Activated CD8-positive, alpha-beta T cell treated with anti-CD3 and anti-CD28 coated beads for 36 hours (primary cell): ENCODE measurements at regions not wholly inside any gene's neighbourhood (a gene's known extent, or its start where the extent isn't known, plus 50 kb on each side); places are given as distances from the start of the nearest gene placed in this dataset.

Source experiments
- ATAC-seq: fragments of 200-7000 bp; cut with Tn5 transposase; one replicate; pipeline ENCODE4 v1.10.0; 2021; ENCODE audit warnings: mild to moderate bottlenecking, moderate library complexity
- CTCF ChIA-PET: fragments of 350-600 bp; sonication (Branson Sonifier 250); formaldehyde crosslinking; loops from one replicate; lab custom pipeline; 2021; ENCODE audit warnings: antibody characterized with exemption; lab: Charles Lee
- POLR2A ChIA-PET: fragments of 350-600 bp; sonication (Branson Sonifier 250); formaldehyde crosslinking; loops from one replicate; lab custom pipeline; 2021; ENCODE audit warnings: antibody characterized with exemption; lab: Charles Lee
- DNase-seq: peaks from one replicate; pipeline ENCODE4 v3.0.0-alpha.2; 2020
- H3K27ac Mint-ChIP-seq: one replicate; pipeline ENCODE4 v1.8.0; 2021; ENCODE audit warnings: mild to moderate bottlenecking, mixed read lengths
- H3K27me3 Mint-ChIP-seq: one replicate; pipeline ENCODE4 v1.8.0; 2021; ENCODE audit warnings: mixed read lengths
- H3K36me3 Mint-ChIP-seq: one replicate; pipeline ENCODE4 v1.8.0; 2021; ENCODE audit warnings: low read depth, mixed read lengths
- H3K4me1 Mint-ChIP-seq: one replicate; pipeline ENCODE4 v1.8.0; 2021; ENCODE audit warnings: low read depth, mixed read lengths
- H3K4me3 Mint-ChIP-seq: one replicate; pipeline ENCODE4 v1.8.0; 2021; ENCODE audit warnings: mild to moderate bottlenecking, moderate library complexity, mixed read lengths
- H3K9me3 Mint-ChIP-seq: one replicate; pipeline ENCODE4 v1.8.0; 2021; ENCODE audit warnings: mixed read lengths
- intact Hi-C: fragments of 100-400 bp; cut with micrococcal nuclease; formaldehyde crosslinking; loops from one replicate; pipeline ENCODE4 v1.10.0; 2022
- TF ChIP-seq, protein P1 (sequence below): fragments of 200-600 bp; IDR thresholded peaks from one replicate; pipeline ENCODE4 v1.8.0; 2022; ENCODE audit warnings: antibody characterized with exemption, mild to moderate bottlenecking

DNA sequence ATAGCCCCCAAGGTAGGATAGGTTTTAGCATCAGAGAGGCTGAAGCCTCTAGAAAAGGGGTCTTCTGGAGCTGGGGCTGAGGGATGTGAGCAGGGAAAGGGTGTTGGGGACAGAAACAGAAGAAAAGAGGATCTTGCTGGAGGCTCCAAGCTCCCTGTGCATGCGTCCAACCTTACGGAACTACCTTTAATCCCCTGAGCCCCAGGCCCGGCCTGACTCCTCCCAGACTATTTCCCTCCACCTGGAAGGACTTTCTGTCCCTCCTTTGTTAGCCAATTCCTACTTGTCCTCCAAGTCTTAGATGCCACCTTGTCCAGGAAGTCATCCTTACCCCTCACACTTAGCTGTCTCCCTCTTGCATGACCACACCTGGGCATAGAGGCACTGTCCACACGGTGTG lies 50.0 kb upstream of the VPS8 start:
- no peak for ATAC-seq
- POLR2A ChIA-PET = no interaction called here

More for the DNA sequence above, 50.0 kb upstream of the VPS8 start:
- CTCF ChIA-PET = interaction anchor here (1.1 kb wide), 1 partner anchor 201 kb away, joined by 3 read pairs; no protein-coding TSS in a partner anchor
- peaks cover 5% of the 10 kb centered on the region for H3K27me3 Mint-ChIP-seq
- no peak overlapping the region for H3K27ac Mint-ChIP-seq
- H3K4me1 Mint-ChIP-seq = no peaks in the 10 kb centered on the region
- no peaks in the 10 kb centered on the region for H3K9me3 Mint-ChIP-seq
- intact Hi-C loops = no loop called here
- no peak overlapping the region for H3K4me3 Mint-ChIP-seq
- TF ChIP-seq, protein P1, sequence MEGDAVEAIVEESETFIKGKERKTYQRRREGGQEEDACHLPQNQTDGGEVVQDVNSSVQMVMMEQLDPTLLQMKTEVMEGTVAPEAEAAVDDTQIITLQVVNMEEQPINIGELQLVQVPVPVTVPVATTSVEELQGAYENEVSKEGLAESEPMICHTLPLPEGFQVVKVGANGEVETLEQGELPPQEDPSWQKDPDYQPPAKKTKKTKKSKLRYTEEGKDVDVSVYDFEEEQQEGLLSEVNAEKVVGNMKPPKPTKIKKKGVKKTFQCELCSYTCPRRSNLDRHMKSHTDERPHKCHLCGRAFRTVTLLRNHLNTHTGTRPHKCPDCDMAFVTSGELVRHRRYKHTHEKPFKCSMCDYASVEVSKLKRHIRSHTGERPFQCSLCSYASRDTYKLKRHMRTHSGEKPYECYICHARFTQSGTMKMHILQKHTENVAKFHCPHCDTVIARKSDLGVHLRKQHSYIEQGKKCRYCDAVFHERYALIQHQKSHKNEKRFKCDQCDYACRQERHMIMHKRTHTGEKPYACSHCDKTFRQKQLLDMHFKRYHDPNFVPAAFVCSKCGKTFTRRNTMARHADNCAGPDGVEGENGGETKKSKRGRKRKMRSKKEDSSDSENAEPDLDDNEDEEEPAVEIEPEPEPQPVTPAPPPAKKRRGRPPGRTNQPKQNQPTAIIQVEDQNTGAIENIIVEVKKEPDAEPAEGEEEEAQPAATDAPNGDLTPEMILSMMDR = no peak
- no peaks in the 10 kb centered on the region for H3K36me3 Mint-ChIP-seq
- DNase-seq = no peak
